K562 (cell line): ENCODE measurements at regions not wholly inside any gene's neighbourhood (a gene's known extent, or its start where the extent isn't known, plus 50 kb on each side); places are given as distances from the start of the nearest gene placed in this dataset.

Experiments used
- ARID3B ChIP-seq: fragments of 250-450 bp; sonication (Bioruptor Pico); IDR thresholded peaks from 2 replicates; pipeline ENCODE4 v1.4.0; 2020; ENCODE audit warnings: borderline replicate concordance
- CTCF ChIP-seq, 3 experiments: IDR thresholded peaks in 2 of 3; conservative IDR thresholded peaks in 1 of 3; 2 replicates each; pipeline ENCODE4 v1.5.1; 2011 to 2012; ENCODE audit warnings: low read length in 3 of 3, mild to moderate bottlenecking in 3 of 3, control low read depth in 2 of 3, improper control_type of control experiment in 1 of 3, inconsistent platforms in 1 of 3, low read depth in 1 of 3, mixed read lengths in 1 of 3, moderate library complexity in 1 of 3; ENCODE audit not compliant: insufficient read depth in 2 of 3
- E2F4 ChIP-seq: sonication (generic); formaldehyde crosslinking; IDR thresholded peaks from 2 replicates; pipeline ENCODE4 v1.8.0; 2022; ENCODE audit warnings: mild to moderate bottlenecking, low read depth, missing genetic modification reagents
- FOXK1 ChIP-seq: sonication (generic); formaldehyde crosslinking; IDR thresholded peaks from 2 replicates; pipeline ENCODE4 v1.8.0; 2022; ENCODE audit warnings: missing genetic modification reagents, mild to moderate bottlenecking, borderline replicate concordance
- MLX ChIP-seq, 2 experiments: fragments of 450-650 bp in 1 of 2; sonication (generic) in 1 of 2; formaldehyde crosslinking; conservative IDR thresholded peaks; 2 replicates each; pipeline versions ENCODE4 v1.4.0 to v1.8.1; 2020 to 2022; ENCODE audit warnings: mild to moderate bottlenecking in 1 of 2, missing genetic modification reagents in 1 of 2

- TF ChIP-seq ARID3B (CRISPR knock-in tag) (no peak), CTCF (IDR thresholded peaks at IDR 0.05 in 2 of 3, conservative IDR thresholded peaks at IDR 0.05 in 1 of 3; ENCODE audit: insufficient read depth in 2 of 3, low read depth in 1 of 3, low read length in 3 of 3) (no peak), E2F4 (CRISPR knock-in tag) (no peak), FOXK1 (CRISPR knock-in tag) (no peak), MLX (CRISPR knock-in tag; conservative IDR thresholded peaks at IDR 0.05) (no peak)
Measured at GRCh38 chr22:27473533-27473932, 328.0 kb downstream of the MN1 start.
